Suprapubic skin (tissue), 4 donors: ENCODE measurements at regions not wholly inside any gene's neighbourhood (a gene's known extent, or its start where the extent isn't known, plus 50 kb on each side); places are given as distances from the start of the nearest gene placed in this dataset.

Experiments used
- CTCF ChIP-seq, 2 donors: fragments of 200-600 bp in 1 of 2; fragments of 450-650 bp in 1 of 2; sonication (generic) in 1 of 2; IDR thresholded peaks; one replicate each; pipeline ENCODE4 v1.5.1; 2016 to 2019; ENCODE audit warnings: antibody characterized with exemption in 2 of 2, mild to moderate bottlenecking in 1 of 2, moderate library complexity in 1 of 2
- POLR2A ChIP-seq, 2 donors: fragments of 450-650 bp; IDR thresholded peaks; one replicate each; pipeline ENCODE4 v1.6.1; 2017; ENCODE audit warnings: antibody characterized with exemption in 2 of 2, mild to moderate bottlenecking in 2 of 2, moderate library complexity in 2 of 2
- POLR2AphosphoS5 ChIP-seq, 3 donors: sonication (generic); formaldehyde crosslinking; IDR thresholded peaks; one replicate each; pipeline ENCODE4 v1.6.1; 2017; ENCODE audit warnings: antibody characterized with exemption in 3 of 3

- TF ChIP-seq CTCF (IDR thresholded peaks at IDR 0.05) (no peak), POLR2A (IDR thresholded peaks at IDR 0.05) (no peak), POLR2AphosphoS5 (IDR thresholded peaks at IDR 0.05) (no peak)
Measured at GRCh38 chr13:80584306-80584705, 243.4 kb upstream of the SPRY2 start.
